MM.1S (cell line): ENCODE measurements at regions not wholly inside any gene's neighbourhood (a gene's known extent, or its start where the extent isn't known, plus 50 kb on each side); places are given as distances from the start of the nearest gene placed in this dataset.

ENCODE experiments used
- EZH2 ChIP-seq: fragments of 300-600 bp; sonication (generic); optimal IDR thresholded peaks from 2 replicates; pipeline ENCODE3; 2017; ENCODE audit warnings: low read depth, mild to moderate bottlenecking, antibody characterized with exemption, low read length, mixed read lengths
- EZH2phosphoT487 ChIP-seq: fragments of 300-600 bp; sonication (generic); IDR thresholded peaks from 2 replicates; pipeline ENCODE4 v1.6.1; 2018; ENCODE audit warnings: antibody characterized with exemption, low read length
- TF ChIP-seq, protein P1 (sequence below): fragments of 300-600 bp; sonication (generic); IDR thresholded peaks from 2 replicates; pipeline ENCODE4 v1.5.1; 2016; ENCODE audit warnings: antibody characterized with exemption, low read length, mixed read lengths

DNA sequence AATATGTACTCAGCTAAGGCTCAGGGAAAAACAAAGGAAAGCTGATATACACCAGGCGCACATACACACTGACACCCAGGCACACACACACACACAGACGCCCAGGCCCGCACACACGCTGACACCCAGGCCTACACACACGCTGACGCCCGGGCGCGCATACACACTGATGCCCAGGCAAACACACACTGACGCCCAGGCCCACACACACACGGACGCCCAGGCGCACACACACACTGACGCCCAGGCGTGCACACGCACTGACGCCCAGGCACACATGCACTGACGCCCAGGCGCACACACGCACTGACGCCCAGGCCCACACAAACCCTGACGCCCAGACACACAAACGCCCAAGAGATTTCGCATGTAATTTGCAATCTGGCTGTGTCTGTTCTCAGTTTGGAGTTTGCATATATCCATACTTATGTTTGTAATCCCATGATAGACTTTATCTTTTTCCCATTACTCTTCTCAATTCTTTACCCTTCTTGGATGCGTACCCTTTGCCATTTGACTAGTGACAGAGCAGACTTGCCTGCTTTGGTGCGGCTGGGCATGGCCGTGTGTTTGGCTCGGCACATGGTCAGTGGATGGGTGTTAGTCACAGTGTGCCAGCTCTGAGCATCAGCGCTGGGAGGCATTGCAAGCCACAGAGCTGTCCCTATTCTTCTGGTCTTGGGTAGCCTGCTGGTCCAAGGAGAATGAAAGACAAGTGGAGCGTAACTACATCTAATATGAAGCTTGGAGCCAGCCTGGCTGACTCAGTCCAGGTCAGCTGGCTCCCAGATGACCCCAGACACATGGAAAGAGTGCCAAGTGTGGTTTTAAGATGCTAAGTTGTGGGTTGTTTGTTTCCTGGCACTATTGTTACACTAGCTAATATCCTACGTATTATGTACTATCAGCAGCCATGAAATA, 632.4 kb upstream of the ZFP42 start:
- TF ChIP-seq, protein P1, sequence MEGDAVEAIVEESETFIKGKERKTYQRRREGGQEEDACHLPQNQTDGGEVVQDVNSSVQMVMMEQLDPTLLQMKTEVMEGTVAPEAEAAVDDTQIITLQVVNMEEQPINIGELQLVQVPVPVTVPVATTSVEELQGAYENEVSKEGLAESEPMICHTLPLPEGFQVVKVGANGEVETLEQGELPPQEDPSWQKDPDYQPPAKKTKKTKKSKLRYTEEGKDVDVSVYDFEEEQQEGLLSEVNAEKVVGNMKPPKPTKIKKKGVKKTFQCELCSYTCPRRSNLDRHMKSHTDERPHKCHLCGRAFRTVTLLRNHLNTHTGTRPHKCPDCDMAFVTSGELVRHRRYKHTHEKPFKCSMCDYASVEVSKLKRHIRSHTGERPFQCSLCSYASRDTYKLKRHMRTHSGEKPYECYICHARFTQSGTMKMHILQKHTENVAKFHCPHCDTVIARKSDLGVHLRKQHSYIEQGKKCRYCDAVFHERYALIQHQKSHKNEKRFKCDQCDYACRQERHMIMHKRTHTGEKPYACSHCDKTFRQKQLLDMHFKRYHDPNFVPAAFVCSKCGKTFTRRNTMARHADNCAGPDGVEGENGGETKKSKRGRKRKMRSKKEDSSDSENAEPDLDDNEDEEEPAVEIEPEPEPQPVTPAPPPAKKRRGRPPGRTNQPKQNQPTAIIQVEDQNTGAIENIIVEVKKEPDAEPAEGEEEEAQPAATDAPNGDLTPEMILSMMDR = no peak
- no peak for TF ChIP-seq EZH2phosphoT487
- no peak for TF ChIP-seq EZH2
